ENCODE measurements at regions not wholly inside any gene's neighbourhood (a gene's known extent, or its start where the extent isn't known, plus 50 kb on each side); places are given as distances from the start of the nearest gene placed in this dataset.

DNA sequence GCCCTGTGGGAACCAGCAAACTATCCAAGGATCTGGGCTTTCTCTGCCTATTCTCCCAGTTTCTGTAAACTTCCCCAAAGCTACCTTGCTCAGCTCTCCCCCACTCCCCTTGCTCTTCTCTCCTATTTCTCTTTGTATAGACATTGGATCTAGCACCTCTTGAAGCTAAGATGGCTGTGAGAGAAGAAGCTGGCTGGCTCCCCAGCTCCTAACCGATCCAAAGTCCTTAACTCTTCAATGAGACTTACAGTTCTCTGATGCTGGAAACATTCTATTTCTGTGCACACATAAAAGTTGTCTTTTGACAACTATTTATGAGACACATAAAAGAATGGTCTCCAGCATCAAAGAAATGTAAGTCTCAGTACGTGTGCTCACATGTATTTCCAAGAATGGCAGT lies 70.6 kb upstream of the C3orf80 start:
- BruUV-seq (replicated peaks), result no TSS peak
- POLR2A ChIA-PET (ENCODE audit: unreplicated experiment), result no interaction called here
- in situ Hi-C loops (cut with MboI; ENCODE audit: low sequenced_read_pairs), result loop anchor here (10.0 to 25.0 kb wide), 2 partner anchors 267 to 330 kb away; no protein-coding TSS in a partner anchor

More for the DNA sequence above, 70.6 kb upstream of the C3orf80 start:
- H3K14ac ChIP-seq (replicated peaks; ENCODE audit: low read depth, low read length), result no peak overlapping the region
- H4K5ac ChIP-seq (ENCODE audit: low read depth, low read length), result no peak overlapping the region
- H3K79me1 ChIP-seq (ENCODE audit: low read depth in 1 of 2, low read length in 2 of 2), result no peaks in the 10 kb centered on the region
- H4K91ac ChIP-seq (ENCODE audit: insufficient read depth, low read depth, low read length), result no peak overlapping the region
- H2AK5ac ChIP-seq (ENCODE audit: low read depth, low read length), result no peak overlapping the region
- ATAC-seq (ENCODE audit: low read depth) (no peak), DNase-seq (no peak)
- no peak overlapping the region for H4K8ac ChIP-seq (ENCODE audit: low read depth in 2 of 2, low read length in 2 of 2)
- H3K4ac ChIP-seq (ENCODE audit: low read depth, low read length), result no peak overlapping the region
- intact Hi-C loops (cut with micrococcal nuclease), result no loop called here
- no peak overlapping the region for H3K56ac ChIP-seq (ENCODE audit: extremely low read depth, insufficient read depth, low read length)
- H2BK5ac ChIP-seq (ENCODE audit: low read depth, low read length, poor library complexity, severe bottlenecking), result no peak overlapping the region
- WGBS, 2 experiments (ENCODE audit: extremely low coverage in 2 of 2, insufficient read length in 1 of 2), result 100% methylated on average over 1 of the region's 2 CpGs; no CpG with 5 or more reads in 1 of the 2 experiments
- H4K20me1 ChIP-seq (ENCODE audit: insufficient read depth, low read length), result no peaks in the 10 kb centered on the region
- dilution Hi-C loops (cut with HindIII; ENCODE audit: low sequenced_read_pairs, unreplicated experiment), result no loop called here
- no peak overlapping the region for H3K23ac ChIP-seq (ENCODE audit: low read depth, low read length)
- no peak overlapping the region for H3K4me2 ChIP-seq (ENCODE audit: low read depth, low read length)
- H2AK9ac ChIP-seq (replicated peaks; ENCODE audit: low read depth, low read length, poor library complexity), result no peak overlapping the region
- no peak overlapping the region for H3K9ac ChIP-seq (ENCODE audit: low read depth, low read length)
- no peaks in the 10 kb centered on the region; the same call in 1 of the 2 replicates for H3K9me1 ChIP-seq (ENCODE audit: insufficient read depth, low read length)
- no peak overlapping the region for H3K18ac ChIP-seq (ENCODE audit: low read depth, low read length)
- no peak overlapping the region for H3K27ac ChIP-seq (ENCODE audit: insufficient read depth, low read length)
- TF ChIP-seq RAD21 (IDR thresholded peaks at IDR 0.05; ENCODE audit: low read length), result no peak
- no peak for TF ChIP-seq MAZ (IDR thresholded peaks at IDR 0.05; ENCODE audit: borderline replicate concordance, low read depth, low read length)
- no peak for TF ChIP-seq CEBPB (IDR thresholded peaks at IDR 0.05; ENCODE audit: low read depth, low read length)
- no peak for TF ChIP-seq MXI1 (IDR thresholded peaks at IDR 0.05; ENCODE audit: borderline replicate concordance, low read depth, low read length)
- TF ChIP-seq POLR2A (IDR thresholded peaks at IDR 0.05; ENCODE audit: low read depth, low read length), result no peak
- TF ChIP-seq FOS (IDR thresholded peaks at IDR 0.05; ENCODE audit: low read depth, low read length), result no peak
- no peak for TF ChIP-seq MAFK (IDR thresholded peaks at IDR 0.05; ENCODE audit: low read depth, low read length)
- TF ChIP-seq SMC3 (IDR thresholded peaks at IDR 0.05; ENCODE audit: low read depth, low read length), result no peak
- TF ChIP-seq NFE2L2 (IDR thresholded peaks at IDR 0.05; ENCODE audit: low read depth, low read length), result no peak
- TF ChIP-seq RCOR1 (IDR thresholded peaks at IDR 0.05; ENCODE audit: insufficient replicate concordance, low read length), result no peak
- TF ChIP-seq BHLHE40 (IDR thresholded peaks at IDR 0.05; ENCODE audit: low read depth, low read length), result no peak
- no peak for TF ChIP-seq ELK1 (IDR thresholded peaks at IDR 0.05; ENCODE audit: borderline replicate concordance, low read depth, low read length)
- no peak for TF ChIP-seq USF2 (IDR thresholded peaks at IDR 0.05; ENCODE audit: low read depth, low read length)
- no peak for TF ChIP-seq CHD1 (IDR thresholded peaks at IDR 0.05; ENCODE audit: low read depth, low read length)
- TF ChIP-seq, protein P1, sequence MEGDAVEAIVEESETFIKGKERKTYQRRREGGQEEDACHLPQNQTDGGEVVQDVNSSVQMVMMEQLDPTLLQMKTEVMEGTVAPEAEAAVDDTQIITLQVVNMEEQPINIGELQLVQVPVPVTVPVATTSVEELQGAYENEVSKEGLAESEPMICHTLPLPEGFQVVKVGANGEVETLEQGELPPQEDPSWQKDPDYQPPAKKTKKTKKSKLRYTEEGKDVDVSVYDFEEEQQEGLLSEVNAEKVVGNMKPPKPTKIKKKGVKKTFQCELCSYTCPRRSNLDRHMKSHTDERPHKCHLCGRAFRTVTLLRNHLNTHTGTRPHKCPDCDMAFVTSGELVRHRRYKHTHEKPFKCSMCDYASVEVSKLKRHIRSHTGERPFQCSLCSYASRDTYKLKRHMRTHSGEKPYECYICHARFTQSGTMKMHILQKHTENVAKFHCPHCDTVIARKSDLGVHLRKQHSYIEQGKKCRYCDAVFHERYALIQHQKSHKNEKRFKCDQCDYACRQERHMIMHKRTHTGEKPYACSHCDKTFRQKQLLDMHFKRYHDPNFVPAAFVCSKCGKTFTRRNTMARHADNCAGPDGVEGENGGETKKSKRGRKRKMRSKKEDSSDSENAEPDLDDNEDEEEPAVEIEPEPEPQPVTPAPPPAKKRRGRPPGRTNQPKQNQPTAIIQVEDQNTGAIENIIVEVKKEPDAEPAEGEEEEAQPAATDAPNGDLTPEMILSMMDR (conservative IDR thresholded peaks at IDR 0.05; ENCODE audit: low read depth, low read length), result no peak
- no peak for TF ChIP-seq RFX5 (IDR thresholded peaks at IDR 0.05; ENCODE audit: low read depth, low read length)
- H2BK20ac ChIP-seq (ENCODE audit: low read depth, low read length), result no peak overlapping the region
- H3K27me3 ChIP-seq (ENCODE audit: control insufficient read depth, insufficient read depth, low read length), result peaks cover 5% of the 10 kb centered on the region; the same call in 1 of the 2 replicates
- no peak overlapping the region for H3K4me3 ChIP-seq (ENCODE audit: insufficient read depth, low read depth, low read length)
- H3K36me3 ChIP-seq (ENCODE audit: control insufficient read depth, insufficient read depth, low read length), result no peaks in the 10 kb centered on the region
- H2BK15ac ChIP-seq (ENCODE audit: low read depth, low read length), result no peak overlapping the region
- peaks cover 2% of the 10 kb centered on the region; the same call in 1 of the 2 replicates for H3K4me1 ChIP-seq (ENCODE audit: control insufficient read depth, insufficient read depth, low read length)
- no peak overlapping the region for H2AFZ ChIP-seq (replicated peaks; ENCODE audit: low read length, poor library complexity)
- H3K9me3 ChIP-seq (ENCODE audit: control insufficient read depth, insufficient read depth, low read length), result no peaks in the 10 kb centered on the region
- no peak overlapping the region for H2BK120ac ChIP-seq (ENCODE audit: low read depth, low read length)
- CTCF ChIA-PET, result interaction anchor here (2.0 kb wide), 1 partner anchor 9 kb away, joined by 6 read pairs; no protein-coding TSS in a partner anchor

All from IMR-90 (cell line).